A673 (cell line): ENCODE measurements at regions not wholly inside any gene's neighbourhood (a gene's known extent, or its start where the extent isn't known, plus 50 kb on each side); places are given as distances from the start of the nearest gene placed in this dataset.

Experiments
- BruUV-seq: library from RNA; stranded (reverse); fragments of 400-500 nt; replicated peaks from 2 replicates; lab custom pipeline; 2021; lab: Mats Ljungman, UMichigan
- CTCF ChIA-PET: fragments of 300-600 bp; sonication (Branson Sonifier 250); formaldehyde crosslinking; loops from one replicate; lab custom pipeline; 2022; ENCODE audit warnings: antibody characterized with exemption; lab: Charles Lee
- POLR2A ChIA-PET: fragments of 300-600 bp; sonication (Branson Sonifier 250); formaldehyde crosslinking; loops from one replicate; lab custom pipeline; 2022; ENCODE audit warnings: antibody characterized with exemption; ENCODE audit not compliant: low non-redundant PET; lab: Charles Lee
- DNase-seq: peaks from one replicate; pipeline ENCODE4 v3.0.0-alpha.2; 2015; ENCODE audit warnings: low spot score
- H3K27ac ChIP-seq: fragments of 200-600 bp; sonication (generic); 2 replicates; pipeline ENCODE4 v1.5.1; 2016; ENCODE audit warnings: mixed run types, low read depth, mild to moderate bottlenecking, mixed read lengths, antibody characterized with exemption, low read length; ENCODE audit not compliant: poor library complexity, severe bottlenecking
- H3K27me3 ChIP-seq: fragments of 200-600 bp; sonication (generic); replicated peaks from 2 replicates; pipeline ENCODE4 v1.6.1; 2017; ENCODE audit warnings: mixed run types, low read depth, mild to moderate bottlenecking, mixed read lengths, antibody characterized with exemption, low read length; ENCODE audit not compliant: insufficient read depth, poor library complexity
- H3K36me3 ChIP-seq: fragments of 200-600 bp; sonication (generic); 2 replicates; pipeline ENCODE4 v1.6.1; 2016; ENCODE audit warnings: mixed run types, mild to moderate bottlenecking, mixed read lengths, antibody characterized with exemption, low read length; ENCODE audit not compliant: insufficient read depth, poor library complexity, severe bottlenecking
- H3K4me1 ChIP-seq: fragments of 200-600 bp; sonication (generic); 2 replicates; pipeline ENCODE4 v1.6.1; 2017; ENCODE audit warnings: mixed run types, mild to moderate bottlenecking, mixed read lengths, antibody characterized with exemption, low read length; ENCODE audit not compliant: insufficient read depth, poor library complexity, severe bottlenecking
- H3K4me3 ChIP-seq: fragments of 200-600 bp; sonication (generic); 2 replicates; pipeline ENCODE4 v1.5.1; 2016; ENCODE audit warnings: low read depth, mixed run types, mild to moderate bottlenecking, mixed read lengths, low read length; ENCODE audit not compliant: poor library complexity, severe bottlenecking
- H3K9me3 ChIP-seq: fragments of 200-600 bp; sonication (generic); 2 replicates; pipeline ENCODE4 v1.6.1; 2016; ENCODE audit warnings: mixed run types, low read depth, mild to moderate bottlenecking, mixed read lengths, antibody characterized with exemption, low read length; ENCODE audit not compliant: poor library complexity, severe bottlenecking
- CTCF ChIP-seq: fragments of 300-800, 200-600 bp; sonication (generic); conservative IDR thresholded peaks from 2 replicates; pipeline ENCODE4 v1.5.1; 2017; ENCODE audit warnings: low read depth, mild to moderate bottlenecking, antibody characterized with exemption, low read length, moderate library complexity, mixed read lengths
- EZH2 ChIP-seq: fragments of 200-600 bp; sonication (generic); IDR thresholded peaks from 2 replicates; pipeline ENCODE4 v1.6.1; 2017; ENCODE audit warnings: borderline replicate concordance, low read depth, mild to moderate bottlenecking, mixed read lengths, antibody characterized with exemption, low read length; ENCODE audit not compliant: poor library complexity, severe bottlenecking
- intact Hi-C: fragments of 100-400 bp; cut with micrococcal nuclease; formaldehyde crosslinking; loops from one replicate; pipeline ENCODE4 v1.10.0; 2022; ENCODE audit not compliant: unreplicated experiment

- Histone ChIP-seq H3K4me1 (peaks cover 15% of the 10 kb centered on the region), H3K9me3 (no peaks in the 10 kb centered on the region), H3K4me3 (no peak overlapping the region), H3K36me3 (no peaks in the 10 kb centered on the region), H3K27me3 (peaks cover 86% of the 10 kb centered on the region), H3K27ac (no peak overlapping the region)
- BruUV-seq, result no TSS peak
- DNase-seq, result no peak
- CTCF ChIA-PET, result no interaction called here
- POLR2A ChIA-PET, result no interaction called here
- intact Hi-C loops, result no loop called here
- TF ChIP-seq EZH2, result no peak
- TF ChIP-seq CTCF, result no peak
Measured at GRCh38 chr1:112793631-112794565, 78.8 kb upstream of the PPM1J start.

DNA sequence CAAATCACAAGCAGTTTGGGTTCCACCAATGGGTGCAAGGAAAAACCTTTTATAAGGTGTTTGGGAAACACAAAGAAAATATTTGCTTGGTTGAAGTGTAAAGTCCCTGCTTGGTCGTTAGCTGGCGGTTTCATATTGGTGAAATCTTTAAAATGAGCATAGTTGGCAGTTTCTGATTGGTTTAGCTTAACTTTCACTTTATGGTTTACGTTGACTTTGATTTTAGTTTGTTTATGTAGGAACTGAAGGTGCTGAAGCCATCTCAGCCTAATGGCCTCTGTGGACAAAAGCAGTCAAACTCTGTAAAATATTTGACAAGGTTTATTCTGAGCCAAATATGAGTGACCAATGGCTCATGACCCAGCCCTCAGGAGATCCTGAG, 76.6 kb upstream of the PPM1J start:
- DNase-seq, result no peak
- Histone ChIP-seq H3K4me3 (no peak overlapping the region), H3K27ac (no peak overlapping the region), H3K27me3 (peaks cover 87% of the 10 kb centered on the region), H3K36me3 (no peaks in the 10 kb centered on the region), H3K4me1 (peaks cover 15% of the 10 kb centered on the region), H3K9me3 (no peaks in the 10 kb centered on the region)
- intact Hi-C loops, result no loop called here
- TF ChIP-seq CTCF (no peak), EZH2 (no peak)
- ChIA-PET POLR2A (no interaction called here), CTCF (interaction anchor here (1.2 kb wide), 1 partner anchor 73 kb away, joined by 3 read pairs; a partner anchor contains a TSS)
- BruUV-seq, result no TSS peak

- CTCF ChIA-PET, result interaction anchor here (1.2 kb wide), 1 partner anchor 73 kb away, joined by 3 read pairs; a partner anchor contains a TSS
- Histone ChIP-seq H3K27ac (no peak overlapping the region), H3K36me3 (no peaks in the 10 kb centered on the region), H3K27me3 (peaks cover 85% of the 10 kb centered on the region), H3K4me1 (peaks cover 15% of the 10 kb centered on the region), H3K9me3 (no peaks in the 10 kb centered on the region), H3K4me3 (no peak overlapping the region)
- DNase-seq, result peak; percentile 94
- no TSS peak for BruUV-seq
- TF ChIP-seq EZH2, result no peak
- no peak for TF ChIP-seq CTCF
- POLR2A ChIA-PET, result no interaction called here
- intact Hi-C loops, result no loop called here
Measured at GRCh38 chr1:112790920-112791722, 76.0 kb upstream of the PPM1J start.
